GM10266 (cell line): ENCODE measurements at regions not wholly inside any gene's neighbourhood (a gene's known extent, or its start where the extent isn't known, plus 50 kb on each side); places are given as distances from the start of the nearest gene placed in this dataset.

Experiments used
- DNase-seq: peaks from one replicate; pipeline ENCODE4 v3.0.0; 2012; ENCODE audit errors: extremely low spot score
- CTCF ChIP-seq: IDR thresholded peaks from 2 replicates; pipeline ENCODE4 v1.5.1; 2012; ENCODE audit warnings: mild to moderate bottlenecking, low read depth; ENCODE audit not compliant: control insufficient read depth, insufficient read depth; ENCODE audit errors: missing control alignments

DNA sequence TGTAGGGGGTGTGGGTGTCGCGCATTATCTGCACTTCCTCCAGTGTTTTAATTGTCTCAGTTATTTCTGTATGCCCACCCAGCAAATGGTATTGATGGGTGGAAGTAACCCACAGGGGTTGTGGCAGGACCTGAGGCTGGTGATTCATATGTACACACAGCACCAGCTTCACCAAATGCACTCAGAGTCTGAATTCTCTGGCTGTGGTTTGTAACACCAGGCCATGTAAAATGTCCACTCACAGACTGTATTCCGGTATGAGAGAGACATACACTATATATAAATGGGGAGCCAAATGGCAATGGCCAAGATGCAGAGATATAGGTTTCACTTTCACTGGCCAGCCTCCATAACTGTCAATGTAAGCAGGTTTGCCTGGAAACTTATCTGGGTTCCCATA is 76.3 kb upstream of the FBXL4 start:
- no peak for DNase-seq
- TF ChIP-seq CTCF, result no peak

DNA sequence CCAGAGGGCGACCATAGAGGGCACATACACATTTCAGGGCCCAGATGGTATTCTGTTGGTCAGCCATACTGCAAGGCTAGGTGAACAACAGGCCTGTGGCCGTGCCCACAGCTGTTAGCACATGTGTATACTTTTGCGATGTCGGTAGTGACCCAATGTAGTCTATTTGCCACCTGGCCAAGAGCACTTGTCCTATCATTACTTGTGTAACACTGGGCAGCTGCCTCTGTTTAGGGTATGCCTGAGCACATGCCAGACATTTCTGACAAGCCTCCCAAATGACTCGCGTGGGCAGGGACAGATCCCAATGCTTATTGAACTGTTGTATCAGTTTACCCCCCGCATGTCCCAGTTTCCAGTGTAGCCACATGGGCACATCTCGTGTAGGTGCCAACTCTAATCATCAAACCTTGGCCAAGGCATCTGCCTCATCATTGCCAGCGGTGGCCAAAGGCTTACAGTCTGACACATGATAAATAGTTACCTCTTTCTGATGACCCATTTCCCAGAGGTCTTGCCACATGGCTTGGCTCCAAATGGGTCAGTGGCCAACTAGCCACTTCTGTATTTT is 74.4 kb upstream of the FBXL4 start:
- no peak for TF ChIP-seq CTCF
- no peak for DNase-seq

DNA sequence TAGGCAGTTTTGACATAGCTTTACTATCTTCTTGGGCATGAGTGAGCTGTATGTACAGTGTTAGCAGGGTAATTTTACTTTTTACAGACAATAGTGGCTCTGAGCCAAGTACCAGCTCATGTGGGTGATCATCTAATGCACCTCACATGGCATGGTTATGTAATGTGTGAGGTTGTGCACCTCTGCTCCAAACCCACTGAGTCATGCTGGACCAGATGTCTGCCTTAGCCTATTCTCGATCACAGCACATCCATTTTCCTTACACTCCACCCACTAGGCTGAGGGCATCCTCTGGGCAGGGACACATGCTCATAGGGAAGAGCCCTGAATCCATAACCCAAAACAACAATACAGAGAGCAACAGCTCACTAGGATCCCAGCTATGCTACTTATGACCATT is 71.6 kb upstream of the FBXL4 start:
- no peak for DNase-seq
- TF ChIP-seq CTCF, result no peak

DNA sequence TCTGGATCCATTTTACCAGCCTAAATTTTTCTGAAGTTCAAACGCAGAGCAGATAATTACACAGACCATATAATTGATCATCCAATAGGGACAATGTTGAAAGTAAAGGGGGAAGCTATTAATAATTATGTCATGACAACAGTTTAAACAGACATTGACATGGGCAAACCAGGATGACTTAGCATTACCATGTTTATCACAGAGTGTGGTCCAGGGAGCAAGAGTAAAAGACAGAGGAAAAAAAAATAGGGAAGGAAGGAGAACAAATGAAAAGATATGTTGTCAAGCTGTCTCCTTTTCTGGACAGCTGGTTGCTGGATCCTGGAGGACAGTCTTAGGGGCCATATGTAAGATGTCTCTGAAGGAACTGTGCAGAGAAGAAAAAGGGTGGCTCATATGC is 69.4 kb upstream of the FBXL4 start:
- no peak for TF ChIP-seq CTCF
- no peak for DNase-seq

- DNase-seq, result no peak
- no peak for TF ChIP-seq CTCF
Measured at GRCh38 chr6:99016355-99016754, 68.6 kb upstream of the FBXL4 start.

DNA sequence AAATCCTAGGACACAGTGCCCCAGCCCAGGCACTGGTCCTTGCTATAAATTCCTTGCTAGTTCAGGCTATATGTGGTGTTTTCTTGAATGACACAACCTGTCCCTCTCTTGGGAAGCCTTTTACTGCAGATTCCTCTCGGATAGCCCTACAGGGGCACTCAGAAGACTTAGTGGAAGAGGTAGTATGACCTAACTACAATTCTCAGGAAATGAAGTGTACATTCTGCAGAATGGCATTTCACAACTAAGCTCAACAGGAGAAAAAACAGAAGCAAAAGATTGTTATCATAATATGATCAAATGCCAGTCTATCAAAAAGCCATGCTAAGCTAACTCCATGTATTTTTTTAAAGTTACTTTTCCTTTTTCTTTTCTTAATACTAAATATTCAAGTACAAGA is 66.3 kb upstream of the FBXL4 start:
- DNase-seq, result no peak
- no peak for TF ChIP-seq CTCF

- no peak for TF ChIP-seq CTCF
- no peak for DNase-seq
Measured at GRCh38 chr6:99013661-99014060, 65.9 kb upstream of the FBXL4 start.
